HEK293T (cell line): ENCODE measurements at regions not wholly inside any gene's neighbourhood (a gene's known extent, or its start where the extent isn't known, plus 50 kb on each side); places are given as distances from the start of the nearest gene placed in this dataset.

Experiments used
- ARNT ChIP-seq: fragments of 450-650 bp; IDR thresholded peaks from 2 replicates; pipeline ENCODE4 v1.6.1; 2017; ENCODE audit warnings: mild to moderate bottlenecking
- BHLHE40 ChIP-seq: fragments of 450-650 bp; IDR thresholded peaks from 2 replicates; pipeline ENCODE4 v1.6.1; 2016; ENCODE audit warnings: mild to moderate bottlenecking, moderate library complexity, borderline replicate concordance
- FOXA1 ChIP-seq: fragments of 450-650 bp; IDR thresholded peaks from 2 replicates; pipeline ENCODE4 v1.6.1; 2016; ENCODE audit warnings: mild to moderate bottlenecking
- FOXM1 ChIP-seq: fragments of 450-650 bp; IDR thresholded peaks from 2 replicates; pipeline ENCODE4 v1.6.1; 2017; ENCODE audit warnings: mild to moderate bottlenecking, borderline replicate concordance
- HDGF ChIP-seq: fragments of 450-650 bp; IDR thresholded peaks from 2 replicates; pipeline ENCODE4 v1.6.1; 2017; ENCODE audit warnings: antibody characterized with exemption, borderline replicate concordance
- L3MBTL2 ChIP-seq: fragments of 450-650 bp; conservative IDR thresholded peaks from 2 replicates; pipeline ENCODE4 v1.6.1; 2016; ENCODE audit warnings: mild to moderate bottlenecking
- NFRKB ChIP-seq: fragments of 450-650 bp; IDR thresholded peaks from 2 replicates; pipeline ENCODE4 v1.6.1; 2016; ENCODE audit warnings: mild to moderate bottlenecking, moderate library complexity
- SP1 ChIP-seq: fragments of 450-650 bp; IDR thresholded peaks from 2 replicates; pipeline ENCODE4 v1.6.1; 2017
- SUZ12 ChIP-seq: fragments of 450-650 bp; IDR thresholded peaks from 2 replicates; pipeline ENCODE4 v1.6.1; 2016; ENCODE audit warnings: mild to moderate bottlenecking
- TARDBP ChIP-seq: fragments of 450-650 bp; IDR thresholded peaks from 2 replicates; pipeline ENCODE4 v1.6.1; 2016
- ZNF384 ChIP-seq: fragments of 450-650 bp; IDR thresholded peaks from 2 replicates; pipeline ENCODE4 v1.6.1; 2016

DNA sequence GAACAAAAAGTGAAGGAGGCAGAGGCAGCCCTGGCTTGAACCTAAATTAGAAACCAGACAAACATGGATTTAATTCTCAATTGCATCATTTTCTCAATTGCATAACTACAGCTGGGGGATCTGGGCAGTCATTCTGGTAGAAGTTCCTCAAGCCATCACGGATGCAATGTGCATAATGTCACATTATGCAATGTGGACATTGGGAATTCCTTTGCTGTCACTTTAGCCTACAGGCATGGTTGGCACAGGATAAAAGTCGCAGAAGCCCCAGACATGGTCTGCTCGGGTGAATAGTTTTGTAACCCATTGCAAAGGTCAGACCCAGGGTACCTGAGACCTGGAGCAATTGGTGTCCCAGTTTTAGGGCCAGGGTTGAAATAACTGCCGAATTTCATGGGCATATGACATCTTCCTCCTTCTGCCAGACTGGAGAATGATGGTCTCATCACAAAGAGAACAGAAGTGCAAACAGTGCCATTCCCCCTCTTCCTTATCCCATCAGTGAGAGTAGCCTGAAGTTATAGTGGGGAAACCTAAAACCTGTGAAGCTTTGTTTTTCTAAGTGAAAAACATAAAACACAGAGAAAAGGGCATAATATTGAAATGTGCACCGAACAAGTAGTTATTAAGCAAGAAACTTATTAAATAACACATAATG, 290.8 kb downstream of the MSX2 start:
- TF ChIP-seq BHLHE40 (no peak), NFRKB (no peak), SP1 (no peak), SUZ12 (no peak), ARNT (no peak), ZNF384 (no peak), FOXM1 (no peak), FOXA1 (no peak), TARDBP (no peak), HDGF (no peak), L3MBTL2 (no peak)
